Mammary epithelial cell (primary cell): ENCODE measurements at regions not wholly inside any gene's neighbourhood (a gene's known extent, or its start where the extent isn't known, plus 50 kb on each side); places are given as distances from the start of the nearest gene placed in this dataset.

Experiments used
- EZH2 ChIP-seq: IDR thresholded peaks from 2 replicates; pipeline ENCODE4 v1.6.1; 2012; ENCODE audit warnings: low read length, inconsistent platforms, borderline replicate concordance
- TF ChIP-seq, protein P1 (sequence below), 2 donors: IDR thresholded peaks in 1 of 2; conservative IDR thresholded peaks in 1 of 2; 2 replicates each; pipeline ENCODE4 v1.5.1; 2011 to 2012; ENCODE audit warnings: inconsistent platforms in 2 of 2, low read length in 2 of 2, mild to moderate bottlenecking in 2 of 2, control low read depth in 1 of 2, low read depth in 1 of 2; ENCODE audit not compliant: insufficient read depth in 1 of 2; ENCODE audit errors: extremely low read depth in 1 of 2

GRCh38 chr2:179377296-179377695 lies 112.7 kb upstream of the SESTD1 start:
- TF ChIP-seq, protein P1, sequence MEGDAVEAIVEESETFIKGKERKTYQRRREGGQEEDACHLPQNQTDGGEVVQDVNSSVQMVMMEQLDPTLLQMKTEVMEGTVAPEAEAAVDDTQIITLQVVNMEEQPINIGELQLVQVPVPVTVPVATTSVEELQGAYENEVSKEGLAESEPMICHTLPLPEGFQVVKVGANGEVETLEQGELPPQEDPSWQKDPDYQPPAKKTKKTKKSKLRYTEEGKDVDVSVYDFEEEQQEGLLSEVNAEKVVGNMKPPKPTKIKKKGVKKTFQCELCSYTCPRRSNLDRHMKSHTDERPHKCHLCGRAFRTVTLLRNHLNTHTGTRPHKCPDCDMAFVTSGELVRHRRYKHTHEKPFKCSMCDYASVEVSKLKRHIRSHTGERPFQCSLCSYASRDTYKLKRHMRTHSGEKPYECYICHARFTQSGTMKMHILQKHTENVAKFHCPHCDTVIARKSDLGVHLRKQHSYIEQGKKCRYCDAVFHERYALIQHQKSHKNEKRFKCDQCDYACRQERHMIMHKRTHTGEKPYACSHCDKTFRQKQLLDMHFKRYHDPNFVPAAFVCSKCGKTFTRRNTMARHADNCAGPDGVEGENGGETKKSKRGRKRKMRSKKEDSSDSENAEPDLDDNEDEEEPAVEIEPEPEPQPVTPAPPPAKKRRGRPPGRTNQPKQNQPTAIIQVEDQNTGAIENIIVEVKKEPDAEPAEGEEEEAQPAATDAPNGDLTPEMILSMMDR (conservative IDR thresholded peaks at IDR 0.05 in 1 of 2, IDR thresholded peaks at IDR 0.05 in 1 of 2; ENCODE audit: extremely low read depth in 1 of 2, insufficient read depth in 1 of 2, low read depth in 1 of 2, low read length in 2 of 2) = no peak
- TF ChIP-seq EZH2 = no peak
